H1 (cell line): ENCODE measurements at regions not wholly inside any gene's neighbourhood (a gene's known extent, or its start where the extent isn't known, plus 50 kb on each side); places are given as distances from the start of the nearest gene placed in this dataset.

Experiments used
- TF ChIP-seq, protein P1 (sequence below): IDR thresholded peaks from 2 replicates; pipeline ENCODE4 v1.6.1; 2012; ENCODE audit warnings: inconsistent platforms

DNA sequence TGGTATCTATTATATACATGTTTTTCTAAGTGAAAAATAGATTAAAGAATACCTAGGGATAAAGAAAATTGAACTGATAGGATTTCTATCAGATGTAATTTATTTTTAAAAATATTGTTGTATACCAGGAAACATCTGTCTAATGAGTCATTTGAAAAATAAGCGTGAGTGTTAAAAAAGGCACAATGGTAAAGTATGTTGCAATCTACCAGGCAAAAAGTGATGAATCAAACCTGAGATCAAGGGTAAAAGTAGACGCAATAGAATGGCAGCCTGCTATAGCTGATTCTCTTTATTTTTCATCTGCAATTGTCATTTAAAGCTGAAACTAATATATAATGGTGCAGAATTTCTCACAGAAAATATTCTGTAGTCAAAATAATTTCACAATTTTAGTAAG is 1119.6 kb downstream of the PCDH18 start (continued):
- TF ChIP-seq, protein P1, sequence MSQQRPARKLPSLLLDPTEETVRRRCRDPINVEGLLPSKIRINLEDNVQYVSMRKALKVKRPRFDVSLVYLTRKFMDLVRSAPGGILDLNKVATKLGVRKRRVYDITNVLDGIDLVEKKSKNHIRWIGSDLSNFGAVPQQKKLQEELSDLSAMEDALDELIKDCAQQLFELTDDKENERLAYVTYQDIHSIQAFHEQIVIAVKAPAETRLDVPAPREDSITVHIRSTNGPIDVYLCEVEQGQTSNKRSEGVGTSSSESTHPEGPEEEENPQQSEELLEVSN: no peak
